Dendritic cell treated with granulocyte-macrophage colony-stimulating factor and Interleukin-4, amounts not matched to agents 40 ng/mL and 50 ng/mL, for 4 days (primary cell): ENCODE measurements at regions not wholly inside any gene's neighbourhood (a gene's known extent, or its start where the extent isn't known, plus 50 kb on each side); places are given as distances from the start of the nearest gene placed in this dataset.
"Not testable (repeated sequence)": the region's sequence is repeated elsewhere in the genome, so short reads cannot be mapped to it uniquely, and the experiment has no call there.

Source experiments
- H3K27ac Mint-ChIP-seq: one replicate; pipeline ENCODE4 v1.8.0; 2022; ENCODE audit warnings: mild to moderate bottlenecking, mixed read lengths
- H3K27me3 Mint-ChIP-seq: one replicate; pipeline ENCODE4 v1.8.0; 2022; ENCODE audit warnings: mild to moderate bottlenecking, mixed read lengths
- H3K36me3 Mint-ChIP-seq: one replicate; pipeline ENCODE4 v1.8.0; 2022; ENCODE audit warnings: low read depth, mixed read lengths
- H3K4me1 Mint-ChIP-seq: one replicate; pipeline ENCODE4 v1.8.0; 2022; ENCODE audit warnings: low read depth, mixed read lengths
- H3K4me3 Mint-ChIP-seq: one replicate; pipeline ENCODE4 v1.8.0; 2022; ENCODE audit warnings: mild to moderate bottlenecking, moderate library complexity, mixed read lengths
- H3K9me3 Mint-ChIP-seq: one replicate; pipeline ENCODE4 v1.8.0; 2022; ENCODE audit warnings: mixed read lengths
- intact Hi-C: fragments of 100-400 bp; cut with micrococcal nuclease; formaldehyde crosslinking; loops from one replicate; pipeline ENCODE4 v1.15.0; 2022

- Mint-ChIP-seq H3K4me1 (no peaks in the 10 kb centered on the region), H3K36me3 (no peaks in the 10 kb centered on the region), H3K27ac (no peak overlapping the region), H3K4me3 (no peak overlapping the region), H3K27me3 (no peaks in the 10 kb centered on the region), H3K9me3 (no peaks in the 10 kb centered on the region)
- intact Hi-C loops: no loop called here
Measured at GRCh38 chr22:47884775-47885174, 1122.3 kb downstream of the TBC1D22A start.

DNA sequence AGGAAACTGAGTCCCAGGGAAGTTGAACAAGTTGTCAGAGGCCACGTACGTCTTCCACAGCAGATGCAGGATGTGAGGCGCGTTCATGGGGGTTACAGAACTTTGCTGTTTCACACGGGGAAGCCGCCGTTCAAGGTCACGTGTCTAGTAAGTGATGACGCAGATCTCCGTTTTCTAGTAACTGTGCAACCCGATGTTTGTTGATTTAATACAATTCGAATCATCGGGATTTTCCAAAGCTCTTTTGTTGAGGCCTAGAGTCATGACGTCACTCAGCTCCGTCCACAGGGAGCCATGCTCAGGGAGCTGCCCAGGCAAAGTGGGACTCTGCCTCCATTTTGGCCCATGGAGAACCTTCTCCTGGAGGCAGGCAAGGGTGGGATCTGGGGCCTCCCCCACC, 1121.8 kb downstream of the TBC1D22A start:
- Mint-ChIP-seq H3K27ac (no peak overlapping the region), H3K4me1 (no peaks in the 10 kb centered on the region), H3K27me3 (no peaks in the 10 kb centered on the region), H3K36me3 (no peaks in the 10 kb centered on the region), H3K4me3 (no peak overlapping the region), H3K9me3 (no peaks in the 10 kb centered on the region)
- intact Hi-C loops: no loop called here

DNA sequence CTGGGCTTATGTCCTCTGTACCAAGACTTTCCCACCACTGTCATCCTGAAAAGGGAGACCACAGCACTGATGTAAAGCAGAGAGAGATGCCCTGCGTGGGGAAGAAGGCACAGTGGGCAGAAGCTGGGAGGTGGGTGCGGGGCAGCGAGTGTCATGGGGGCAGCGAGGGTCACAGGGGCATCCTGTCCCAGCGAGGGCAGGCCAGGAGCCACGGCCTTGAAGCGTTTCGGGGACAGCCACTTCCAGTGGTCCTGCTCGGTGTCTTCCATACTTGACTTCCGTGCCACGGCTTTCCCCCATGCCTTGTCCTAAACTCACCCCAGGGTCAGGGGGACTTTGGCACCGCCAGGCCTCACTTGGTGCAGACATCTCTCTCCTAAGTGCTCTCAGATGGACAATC, 1121.3 kb downstream of the TBC1D22A start:
- Mint-ChIP-seq H3K27me3 (no peaks in the 10 kb centered on the region), H3K36me3 (no peaks in the 10 kb centered on the region)

DNA sequence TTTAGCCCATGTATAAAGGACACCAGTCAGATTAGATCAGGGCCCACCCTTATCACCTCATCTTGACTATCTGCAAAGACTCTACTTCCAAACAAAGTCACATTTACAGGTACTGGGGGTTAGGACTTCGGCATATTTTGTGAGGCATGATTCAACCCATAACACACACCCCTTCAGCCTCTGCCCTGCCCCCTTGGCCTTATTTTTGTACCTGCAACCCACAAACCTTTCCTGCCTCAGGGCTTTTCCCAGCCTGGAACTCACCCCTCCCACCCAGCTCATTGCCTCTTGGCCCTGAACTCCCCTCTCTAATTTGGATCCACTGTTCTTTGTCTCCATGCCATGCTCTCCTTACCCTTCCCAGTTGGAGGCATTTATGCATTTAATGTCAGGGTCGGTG, 1116.9 kb downstream of the TBC1D22A start:
- Mint-ChIP-seq H3K4me3 (no peak overlapping the region), H3K4me1 (no peaks in the 10 kb centered on the region), H3K36me3 (no peaks in the 10 kb centered on the region), H3K27me3 (peaks cover 1% of the 10 kb centered on the region), H3K27ac (no peak overlapping the region), H3K9me3 (no peaks in the 10 kb centered on the region)
- intact Hi-C loops: no loop called here

More for the DNA sequence above, 1121.3 kb downstream of the TBC1D22A start:
- Mint-ChIP-seq H3K9me3 (no peaks in the 10 kb centered on the region), H3K4me1 (no peaks in the 10 kb centered on the region), H3K27ac (no peak overlapping the region), H3K4me3 (no peak overlapping the region)
- intact Hi-C loops: no loop called here

DNA sequence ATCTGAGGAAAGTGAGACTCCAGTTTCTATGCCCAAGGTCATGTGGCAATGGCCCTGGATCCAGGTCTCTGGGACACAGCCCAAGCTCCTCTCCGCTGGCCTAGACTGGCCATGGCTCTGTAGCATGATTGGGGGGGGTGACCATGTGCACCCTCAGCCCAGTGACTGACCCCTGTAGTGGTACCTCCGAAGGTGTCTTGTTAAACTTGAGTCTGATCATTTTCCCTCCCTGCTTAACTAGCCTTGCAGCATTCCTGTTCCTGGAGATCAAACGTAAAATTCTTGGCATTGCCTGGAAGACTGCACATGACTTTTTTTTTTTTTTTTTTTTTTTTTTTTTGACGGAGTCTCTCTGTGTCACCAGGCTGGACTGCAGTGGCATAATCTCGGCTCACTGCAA, 1116.0 kb downstream of the TBC1D22A start:
- Mint-ChIP-seq H3K9me3 (no peaks in the 10 kb centered on the region), H3K4me1 (no peaks in the 10 kb centered on the region), H3K27me3 (peaks cover 1% of the 10 kb centered on the region), H3K27ac (no peak overlapping the region), H3K4me3 (no peak overlapping the region), H3K36me3 (no peaks in the 10 kb centered on the region)
- intact Hi-C loops: no loop called here

DNA sequence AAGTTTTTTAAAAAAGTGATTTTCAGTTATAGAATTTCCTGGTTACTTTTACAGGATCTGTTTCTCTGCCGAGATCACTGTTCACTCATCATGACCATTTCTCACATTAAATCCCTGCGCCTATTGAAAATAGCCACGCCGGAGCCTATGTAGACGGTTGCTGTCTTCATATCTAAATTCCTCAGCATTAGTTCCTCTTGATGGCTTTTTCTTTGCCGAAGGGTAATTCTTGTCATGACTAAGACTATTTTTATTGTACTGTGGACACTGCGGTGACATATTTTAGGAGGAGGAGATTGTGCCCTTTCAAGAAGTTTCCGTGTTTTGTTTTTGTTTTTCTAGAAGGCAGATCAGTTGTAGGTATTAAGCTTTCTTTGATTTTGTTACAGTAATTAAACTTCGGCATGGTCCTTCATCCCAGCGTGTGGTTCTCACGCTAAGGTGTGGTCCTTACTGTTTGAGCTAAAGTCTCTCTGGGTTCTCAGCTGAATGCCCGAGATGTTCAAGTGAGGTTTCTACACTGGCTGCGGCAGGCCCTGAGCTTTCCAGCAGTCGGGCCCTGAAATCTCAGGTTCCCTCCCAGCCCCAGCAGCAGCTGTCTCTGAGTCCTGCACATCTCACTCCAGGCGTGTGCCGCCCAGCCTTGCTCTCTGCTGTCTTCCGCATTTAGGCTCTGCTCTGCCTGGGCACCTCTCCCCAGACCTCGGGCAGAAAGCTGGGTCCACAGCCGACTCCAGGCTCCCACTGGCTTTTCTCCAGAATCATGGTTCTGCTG, 1110.5 kb downstream of the TBC1D22A start:
- H3K27me3 Mint-ChIP-seq: peaks cover 1% of the 10 kb centered on the region
- no peak overlapping the region for H3K4me3 Mint-ChIP-seq
- no peaks in the 10 kb centered on the region for H3K36me3 Mint-ChIP-seq
- no peak overlapping the region for H3K27ac Mint-ChIP-seq
- intact Hi-C loops: no loop called here
- H3K4me1 Mint-ChIP-seq: no peaks in the 10 kb centered on the region
- no peaks in the 10 kb centered on the region for H3K9me3 Mint-ChIP-seq

- H3K27me3 Mint-ChIP-seq: peaks cover 2% of the 10 kb centered on the region
- no peak overlapping the region for H3K27ac Mint-ChIP-seq
- intact Hi-C loops: no loop called here
- H3K9me3 Mint-ChIP-seq: no peaks in the 10 kb centered on the region
- H3K36me3 Mint-ChIP-seq: no peaks in the 10 kb centered on the region
- no peak overlapping the region for H3K4me3 Mint-ChIP-seq
- H3K4me1 Mint-ChIP-seq: no peaks in the 10 kb centered on the region
Measured at GRCh38 chr22:47865626-47866025, 1103.2 kb downstream of the TBC1D22A start.

GRCh38 chr22:47862394-47862793, 1099.9 kb downstream of the TBC1D22A start:
- intact Hi-C loops: no loop called here
- Mint-ChIP-seq H3K4me1 (no peaks in the 10 kb centered on the region), H3K36me3 (no peaks in the 10 kb centered on the region), H3K27me3 (peaks cover 2% of the 10 kb centered on the region), H3K27ac (no peak overlapping the region), H3K9me3 (no peaks in the 10 kb centered on the region), H3K4me3 (no peak overlapping the region)

GRCh38 chr22:47860907-47861306, 1098.5 kb downstream of the TBC1D22A start:
- H3K27me3 Mint-ChIP-seq, H3K9me3 Mint-ChIP-seq, H3K4me1 Mint-ChIP-seq, intact Hi-C loops, H3K27ac Mint-ChIP-seq, H3K36me3 Mint-ChIP-seq, H3K4me3 Mint-ChIP-seq: not testable (repeated sequence)

DNA sequence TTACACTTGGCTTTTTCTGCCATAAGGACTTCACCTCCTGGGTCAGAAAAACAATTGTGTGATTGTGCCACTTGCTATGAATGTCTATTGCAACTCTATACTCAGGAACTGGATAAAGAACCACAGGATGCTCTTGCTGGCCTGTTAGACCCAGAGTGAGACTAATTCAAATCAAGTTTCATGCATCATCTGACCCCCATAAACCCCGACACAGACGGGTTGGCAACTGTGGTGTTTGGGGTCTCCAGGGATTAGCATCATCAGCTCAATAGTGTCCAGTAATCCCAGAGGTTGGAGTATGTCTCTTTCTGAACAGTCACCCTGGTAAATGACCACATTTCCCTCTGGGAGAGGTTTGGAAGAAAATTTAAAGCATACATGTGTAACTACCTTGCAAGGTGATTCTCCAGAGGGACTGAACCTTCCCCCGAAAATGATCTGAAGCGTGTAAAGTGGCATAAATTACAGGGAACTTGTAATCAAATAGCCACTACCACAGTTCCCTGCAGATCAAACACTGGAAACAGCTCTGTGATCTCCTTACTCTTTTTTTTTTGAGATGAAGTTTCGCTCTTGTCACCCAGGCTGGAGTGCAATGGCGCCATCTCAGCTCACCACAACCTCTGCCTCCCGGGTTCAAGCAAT, 1097.6 kb downstream of the TBC1D22A start:
- Mint-ChIP-seq H3K36me3 (no peaks in the 10 kb centered on the region), H3K4me1 (no peaks in the 10 kb centered on the region), H3K27ac (no peak overlapping the region), H3K27me3 (peaks cover 2% of the 10 kb centered on the region), H3K9me3 (no peaks in the 10 kb centered on the region), H3K4me3 (no peak overlapping the region)
- intact Hi-C loops: no loop called here

DNA sequence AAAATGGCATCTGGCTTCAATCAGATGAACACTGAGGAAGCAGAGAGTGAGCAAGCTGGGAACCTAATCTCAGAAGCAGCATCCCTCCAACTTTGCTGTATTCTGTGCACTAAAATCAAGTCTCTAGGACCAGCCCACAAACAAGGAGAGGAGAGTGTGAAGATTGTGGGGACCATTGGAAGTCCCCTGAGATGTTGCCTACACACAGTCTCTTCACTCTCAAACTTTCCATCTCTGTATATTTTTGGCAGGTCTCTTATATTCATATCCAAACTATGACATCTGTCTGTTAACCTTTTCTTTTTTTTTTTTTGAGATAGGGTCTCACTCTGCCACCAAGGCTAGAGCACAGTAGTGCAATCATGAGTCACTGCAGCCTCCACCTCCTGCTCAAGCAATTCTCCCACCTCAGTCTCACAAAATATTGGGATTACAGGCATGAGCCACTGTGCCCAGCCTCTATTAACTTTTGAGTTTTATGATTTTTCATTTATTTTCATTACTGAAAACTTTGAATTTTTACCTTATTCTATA, 1096.4 kb downstream of the TBC1D22A start:
- intact Hi-C loops: no loop called here
- Mint-ChIP-seq H3K36me3 (no peaks in the 10 kb centered on the region), H3K27ac (no peak overlapping the region), H3K27me3 (peaks cover 2% of the 10 kb centered on the region), H3K4me1 (no peaks in the 10 kb centered on the region), H3K4me3 (no peak overlapping the region), H3K9me3 (no peaks in the 10 kb centered on the region)

DNA sequence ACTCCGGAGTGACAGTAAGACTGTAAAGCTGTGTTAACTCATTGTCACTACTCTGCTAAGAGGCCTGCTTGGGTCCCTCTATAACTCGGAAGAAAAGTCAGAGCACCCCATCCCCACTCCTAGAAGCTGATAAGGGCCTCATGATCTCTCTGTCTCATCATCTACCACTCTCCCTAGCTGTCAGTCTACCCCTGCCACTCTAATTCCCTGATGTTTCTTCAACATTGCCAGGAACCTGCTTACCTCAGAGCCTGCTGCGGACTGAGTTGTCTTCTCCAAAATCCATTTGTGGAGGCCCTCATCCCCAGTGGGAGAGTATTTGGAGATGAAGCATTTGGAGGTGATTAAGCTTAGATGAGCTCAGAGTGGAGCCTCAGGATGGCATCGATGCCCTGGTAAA, 1092.2 kb downstream of the TBC1D22A start:
- Mint-ChIP-seq H3K9me3 (no peaks in the 10 kb centered on the region), H3K4me3 (no peak overlapping the region), H3K36me3 (no peaks in the 10 kb centered on the region), H3K4me1 (no peaks in the 10 kb centered on the region), H3K27me3 (no peaks in the 10 kb centered on the region), H3K27ac (no peak overlapping the region)
- intact Hi-C loops: no loop called here

DNA sequence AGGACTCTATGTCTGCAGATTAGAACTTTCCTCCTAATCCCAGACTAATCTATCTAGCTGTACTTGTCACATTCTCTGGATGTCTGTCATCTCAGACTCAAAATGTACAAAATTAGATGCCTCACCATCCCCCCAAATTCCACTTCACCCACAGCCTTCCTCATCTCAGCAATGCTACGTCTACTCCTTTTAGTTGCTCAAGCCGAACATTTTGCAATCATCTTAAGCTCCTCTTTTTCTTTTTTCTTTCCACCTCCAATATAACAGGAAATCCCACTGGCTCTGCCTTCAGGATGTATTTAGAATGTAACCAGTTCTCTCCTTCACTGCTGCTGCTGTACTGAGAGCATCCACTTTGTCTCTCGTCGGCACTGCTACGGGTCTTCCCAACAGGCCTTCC, 1091.8 kb downstream of the TBC1D22A start:
- Mint-ChIP-seq H3K36me3 (no peaks in the 10 kb centered on the region), H3K27ac (no peak overlapping the region), H3K27me3 (no peaks in the 10 kb centered on the region), H3K9me3 (no peaks in the 10 kb centered on the region), H3K4me1 (no peaks in the 10 kb centered on the region), H3K4me3 (no peak overlapping the region)
- intact Hi-C loops: no loop called here

GRCh38 chr22:47853750-47854149, 1091.3 kb downstream of the TBC1D22A start:
- H3K36me3 Mint-ChIP-seq: no peaks in the 10 kb centered on the region
- no peak overlapping the region for H3K4me3 Mint-ChIP-seq
- no peaks in the 10 kb centered on the region for H3K9me3 Mint-ChIP-seq
- no peak overlapping the region for H3K27ac Mint-ChIP-seq
- H3K27me3 Mint-ChIP-seq: no peaks in the 10 kb centered on the region
- intact Hi-C loops: no loop called here
- no peaks in the 10 kb centered on the region for H3K4me1 Mint-ChIP-seq
